HG02798 (cell line): ENCODE measurements at regions not wholly inside any gene's neighbourhood (a gene's known extent, or its start where the extent isn't known, plus 50 kb on each side); places are given as distances from the start of the nearest gene placed in this dataset.
"Not testable (repeated sequence)": the region's sequence is repeated elsewhere in the genome, so short reads cannot be mapped to it uniquely, and the experiment has no call there.

Experiments
- ATAC-seq: cut with Tn5 transposase; IDR thresholded peaks from one replicate; pipeline ENCODE4 v1.9.1; 2021; ENCODE audit warnings: mild to moderate bottlenecking; ENCODE audit not compliant: unreplicated experiment, poor library complexity

- no peak for ATAC-seq
These were observed 461.9 kb upstream of the RGS18 start for GRCh38 chr1:191696354-191696753.

GRCh38 chr1:191697556-191697955 lies 460.7 kb upstream of the RGS18 start:
- ATAC-seq: no peak

DNA sequence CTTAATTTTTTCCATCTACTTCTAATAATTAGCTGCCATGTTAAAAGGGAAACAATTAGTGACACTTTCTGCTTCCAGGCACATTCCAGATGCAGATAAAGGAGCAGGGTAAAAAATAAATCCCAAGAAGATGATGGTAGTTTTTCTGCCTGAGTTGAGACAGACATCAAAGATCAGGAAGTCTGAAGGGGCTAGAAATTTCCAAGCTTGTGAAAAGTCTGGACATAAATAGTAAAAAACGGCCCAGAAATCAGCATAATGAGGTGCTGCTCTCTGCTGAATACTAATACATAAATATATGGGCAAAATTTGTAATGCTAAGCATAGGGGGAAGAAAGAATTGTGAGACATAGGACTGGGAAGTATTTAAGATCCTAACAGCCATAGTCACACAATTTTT lies 460.0 kb upstream of the RGS18 start:
- ATAC-seq: no peak

- ATAC-seq: no peak
These were observed 458.9 kb upstream of the RGS18 start for GRCh38 chr1:191699343-191699742.

GRCh38 chr1:191700922-191701321 lies 457.3 kb upstream of the RGS18 start:
- ATAC-seq: no peak

- no peak for ATAC-seq
These were observed 456.1 kb upstream of the RGS18 start for GRCh38 chr1:191702124-191702523.

- no peak for ATAC-seq
These were observed 451.0 kb upstream of the RGS18 start for GRCh38 chr1:191707288-191707687.

GRCh38 chr1:191709215-191709614 lies 449.0 kb upstream of the RGS18 start:
- ATAC-seq: no peak

DNA sequence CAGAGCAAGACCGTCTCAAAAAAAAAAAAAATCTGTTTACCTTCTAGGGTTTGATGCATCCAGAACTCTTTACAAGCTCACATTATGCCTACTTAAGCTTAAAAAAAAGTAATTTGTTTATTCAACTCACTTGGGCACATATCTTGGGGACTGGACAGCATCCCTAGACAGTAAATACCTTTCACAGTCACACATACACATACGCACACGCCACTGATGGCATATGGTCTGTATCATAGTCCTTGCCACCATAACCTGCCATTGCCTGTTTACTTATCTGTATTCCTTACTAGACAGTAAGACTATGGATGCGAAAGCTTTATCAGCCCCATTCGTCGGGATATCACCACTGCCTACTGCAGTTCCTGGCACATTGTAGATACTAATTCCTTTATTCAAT lies 446.3 kb upstream of the RGS18 start:
- no peak for ATAC-seq

GRCh38 chr1:191714845-191715244 lies 443.4 kb upstream of the RGS18 start:
- no peak for ATAC-seq

- ATAC-seq: no peak
These were observed 428.5 kb upstream of the RGS18 start for GRCh38 chr1:191729742-191730141.

DNA sequence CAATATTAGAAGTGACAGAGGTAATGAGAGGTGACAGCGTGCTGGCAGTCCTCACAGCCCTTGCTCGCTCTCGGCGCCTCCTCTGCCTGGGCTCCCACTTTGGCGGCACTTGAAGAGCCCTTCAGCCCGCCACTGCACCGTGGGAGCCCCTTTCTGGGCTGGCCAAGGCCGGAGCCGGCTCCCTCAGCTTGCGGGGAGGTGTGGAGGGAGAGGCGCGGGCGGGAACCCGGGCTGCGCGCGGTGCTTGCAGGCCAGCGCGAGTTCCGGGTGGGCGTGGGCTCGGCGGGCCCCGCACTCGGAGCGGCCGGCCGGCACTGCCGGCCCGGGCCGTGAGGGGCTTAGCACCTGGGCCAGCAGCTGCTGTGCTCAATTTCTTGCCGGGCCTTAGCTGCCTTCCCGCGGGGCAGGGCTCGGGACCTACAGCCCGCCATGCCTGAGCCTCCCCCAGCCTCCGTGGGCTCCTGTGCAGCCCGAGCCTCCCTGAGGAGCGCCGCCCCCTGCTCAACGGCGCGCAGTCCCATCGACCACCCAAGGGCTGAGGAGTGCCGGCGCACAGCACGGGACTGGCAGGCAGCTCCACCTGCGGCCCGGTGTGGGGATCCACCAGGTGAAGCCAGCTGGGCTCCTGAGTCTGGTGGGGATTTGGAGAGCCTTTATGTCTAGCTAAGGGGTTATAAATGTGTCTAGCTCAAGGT lies 426.5 kb upstream of the RGS18 start:
- ATAC-seq: not testable (repeated sequence)

- ATAC-seq: no peak
These were observed 423.9 kb upstream of the RGS18 start for GRCh38 chr1:191734321-191734720.

DNA sequence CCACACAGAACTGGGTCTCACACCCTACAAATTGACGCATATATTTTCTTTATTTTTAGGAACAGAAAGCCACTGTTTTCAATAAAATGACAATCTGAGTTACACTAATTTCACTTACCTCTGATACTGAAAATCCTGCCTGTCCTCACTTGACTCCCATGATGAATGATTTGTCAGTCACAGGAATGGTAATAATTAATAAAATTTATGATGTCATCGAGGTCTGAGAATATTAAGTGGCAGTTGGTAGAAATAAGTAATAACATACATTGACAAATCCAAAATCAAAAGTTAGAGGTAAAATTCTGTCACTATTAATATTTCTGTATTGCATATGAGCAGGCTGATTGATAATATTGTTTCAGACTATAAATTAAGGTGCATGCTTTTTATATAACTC lies 418.7 kb upstream of the RGS18 start:
- no peak for ATAC-seq

DNA sequence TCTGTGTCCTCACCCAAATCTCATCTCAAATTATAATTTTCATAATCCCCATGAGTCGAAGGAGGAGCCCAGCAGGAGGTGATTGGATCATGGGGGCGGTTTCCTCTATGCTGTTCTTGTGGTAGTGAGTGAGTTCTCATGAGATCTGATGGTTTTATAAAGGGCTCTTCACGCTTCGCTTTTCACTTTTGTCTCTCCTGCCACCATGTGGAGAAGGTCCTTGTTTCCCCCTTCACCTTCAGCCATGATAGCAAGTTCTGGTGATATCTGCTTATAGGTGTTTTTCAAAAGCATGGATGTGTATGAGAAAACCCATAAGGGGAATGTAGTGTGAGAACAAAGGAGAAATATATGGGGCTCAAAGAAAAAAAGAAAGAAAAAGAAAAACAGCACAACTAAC lies 405.9 kb upstream of the RGS18 start:
- no peak for ATAC-seq

DNA sequence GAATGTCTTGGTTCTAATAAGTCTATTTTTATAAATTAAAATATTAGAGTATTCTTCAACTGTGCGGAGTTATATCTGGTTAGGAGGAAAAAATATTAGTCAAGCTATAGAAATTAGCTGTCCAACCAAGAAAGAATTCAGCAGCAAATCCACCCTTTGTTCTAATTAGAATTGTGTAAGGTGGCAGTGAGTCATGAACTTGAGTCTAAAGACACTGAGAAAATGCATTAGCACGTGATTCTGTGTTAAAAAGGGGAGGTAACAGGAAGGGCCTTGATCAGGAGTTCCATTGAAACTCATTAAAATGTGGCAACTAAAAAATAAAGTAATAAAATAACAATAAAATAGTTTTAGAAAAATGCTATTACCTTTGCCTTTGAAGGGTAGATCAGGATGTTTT lies 398.2 kb upstream of the RGS18 start:
- no peak for ATAC-seq

GRCh38 chr1:191788551-191788950 lies 369.7 kb upstream of the RGS18 start:
- no peak for ATAC-seq

DNA sequence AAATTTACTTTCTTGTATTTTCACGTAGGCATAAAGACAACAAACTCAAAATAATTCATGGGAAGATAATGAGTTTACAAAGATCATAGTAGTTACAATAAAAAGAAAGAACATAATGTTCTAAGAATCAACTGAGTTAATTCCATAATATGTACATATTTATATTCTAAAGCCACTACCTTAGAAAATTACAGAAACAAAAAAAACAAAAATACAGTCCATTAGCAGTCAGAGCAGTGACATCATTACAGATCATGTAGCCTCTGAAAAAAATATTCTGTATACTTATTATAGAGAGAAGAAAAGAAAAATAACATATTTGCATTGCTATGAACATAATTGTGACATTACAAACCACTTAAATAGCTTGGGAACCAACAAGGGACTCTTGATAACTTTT lies 360.1 kb upstream of the RGS18 start:
- ATAC-seq: no peak

GRCh38 chr1:191804311-191804710 lies 354.0 kb upstream of the RGS18 start:
- ATAC-seq: no peak

DNA sequence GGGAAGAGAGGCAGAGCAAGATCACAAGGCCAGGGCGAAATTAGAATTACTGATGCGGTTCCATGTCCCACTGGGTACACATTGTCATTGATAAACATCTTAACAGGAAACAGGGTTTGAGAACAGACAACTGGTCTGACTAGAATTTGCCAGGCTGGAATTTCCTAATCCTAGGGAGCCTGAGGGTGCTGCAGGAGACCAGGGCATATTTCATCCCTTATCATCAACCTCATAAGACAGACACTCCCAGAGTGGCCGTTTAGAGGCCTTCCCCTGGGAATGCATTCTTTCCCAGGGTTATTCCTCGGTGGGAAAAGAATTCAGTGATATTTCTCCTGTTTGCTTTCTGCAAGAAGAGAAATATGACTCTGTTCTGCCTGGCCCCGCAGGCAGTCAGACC lies 344.7 kb upstream of the RGS18 start:
- not testable (repeated sequence) for ATAC-seq

DNA sequence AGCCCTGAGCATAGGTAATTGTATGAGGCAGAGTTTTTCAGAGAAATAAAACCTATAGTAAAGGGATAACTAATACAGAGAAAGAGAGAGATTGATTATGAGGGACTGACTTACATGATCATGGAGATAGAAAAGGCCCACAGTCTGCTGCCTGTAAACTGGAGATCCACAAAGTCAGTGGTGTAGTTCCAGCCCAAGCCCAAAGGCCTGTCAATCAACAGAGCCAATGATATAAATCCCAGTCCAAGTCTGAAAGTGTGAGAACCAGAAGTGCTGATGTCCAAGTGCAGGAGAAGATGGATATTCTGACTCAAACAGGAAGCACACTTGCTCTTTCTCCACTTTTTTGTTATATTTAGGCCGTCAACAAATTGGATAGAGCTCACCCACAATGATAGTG lies 340.1 kb upstream of the RGS18 start:
- ATAC-seq: no peak

DNA sequence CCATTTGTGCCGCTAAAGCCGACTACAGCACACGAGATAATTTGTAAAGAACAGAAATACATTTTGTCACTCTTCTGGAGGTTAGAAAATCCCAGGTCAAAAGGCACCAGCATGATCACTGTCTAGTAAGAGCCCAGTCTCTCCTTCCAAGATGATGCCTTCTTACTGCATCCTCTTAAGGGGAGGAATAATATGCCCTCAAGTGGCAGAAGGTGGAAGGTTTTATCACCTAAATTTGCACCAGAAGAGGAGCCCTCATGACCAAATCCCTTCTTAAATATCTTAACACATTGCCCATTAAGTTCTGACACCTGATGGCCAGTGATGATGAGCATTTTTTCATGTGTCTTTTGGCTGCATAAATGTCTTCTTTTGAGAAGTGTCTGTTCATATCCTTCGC lies 326.7 kb upstream of the RGS18 start:
- peak; percentile 58 for ATAC-seq

DNA sequence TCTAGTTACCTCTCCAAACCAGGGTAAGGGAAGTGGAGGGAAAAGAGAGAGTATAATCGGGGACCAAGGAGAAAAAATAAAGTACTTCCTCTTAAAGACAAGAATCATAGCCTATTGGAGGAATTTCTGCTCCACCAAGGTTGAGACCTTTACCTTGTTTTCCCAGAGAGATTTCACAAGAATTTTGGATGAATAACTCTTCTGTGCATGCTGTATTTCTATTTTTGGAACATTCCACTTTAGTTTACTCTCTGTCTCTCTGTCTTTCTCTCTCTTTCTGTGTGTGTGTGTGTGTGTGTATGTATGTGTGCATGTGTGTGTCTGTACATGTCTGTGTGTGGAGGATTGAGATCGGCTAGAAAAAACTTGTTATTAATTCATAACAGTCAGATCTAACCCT lies 318.4 kb upstream of the RGS18 start:
- no peak for ATAC-seq
